Lower lobe of right lung (tissue), 2 donors: ENCODE measurements at regions not wholly inside any gene's neighbourhood (a gene's known extent, or its start where the extent isn't known, plus 50 kb on each side); places are given as distances from the start of the nearest gene placed in this dataset.

Experiments
- ATAC-seq, 2 donors: fragments of 200-7000 bp; cut with Tn5 transposase; one replicate each; pipeline ENCODE4 v1.9.1; 2020 to 2022; ENCODE audit warnings: mild to moderate bottlenecking in 2 of 2, moderate library complexity in 2 of 2
- DNase-seq: peaks from one replicate; pipeline ENCODE4 v3.0.0-alpha.2; 2020
- H3K27ac ChIP-seq: fragments of 200-600 bp; one replicate; pipeline ENCODE4 v1.8.0; 2022
- H3K27me3 ChIP-seq: fragments of 200-600 bp; one replicate; pipeline ENCODE4 v1.8.0; 2022; ENCODE audit warnings: low read depth
- H3K36me3 ChIP-seq: fragments of 200-600 bp; one replicate; pipeline ENCODE4 v1.8.0; 2022; ENCODE audit warnings: mild to moderate bottlenecking
- H3K4me1 ChIP-seq: fragments of 200-600 bp; one replicate; pipeline ENCODE4 v1.8.0; 2022
- H3K4me3 ChIP-seq: fragments of 200-600 bp; one replicate; pipeline ENCODE4 v1.8.0; 2022; ENCODE audit warnings: mild to moderate bottlenecking
- H3K9me3 ChIP-seq: fragments of 200-600 bp; one replicate; pipeline ENCODE4 v1.8.0; 2022
- intact Hi-C: fragments of 100-400 bp; cut with DNase I; formaldehyde crosslinking; loops from one replicate; pipeline ENCODE4 v1.11.0; 2022
- TF ChIP-seq, protein P1 (sequence below): fragments of 200-600 bp; IDR thresholded peaks from one replicate; pipeline ENCODE4 v1.8.0; 2022; ENCODE audit warnings: antibody characterized with exemption, mild to moderate bottlenecking
- donor health status: DM: no; HTN: yes; CAD: no; lungs with severe emphysema.

DNA sequence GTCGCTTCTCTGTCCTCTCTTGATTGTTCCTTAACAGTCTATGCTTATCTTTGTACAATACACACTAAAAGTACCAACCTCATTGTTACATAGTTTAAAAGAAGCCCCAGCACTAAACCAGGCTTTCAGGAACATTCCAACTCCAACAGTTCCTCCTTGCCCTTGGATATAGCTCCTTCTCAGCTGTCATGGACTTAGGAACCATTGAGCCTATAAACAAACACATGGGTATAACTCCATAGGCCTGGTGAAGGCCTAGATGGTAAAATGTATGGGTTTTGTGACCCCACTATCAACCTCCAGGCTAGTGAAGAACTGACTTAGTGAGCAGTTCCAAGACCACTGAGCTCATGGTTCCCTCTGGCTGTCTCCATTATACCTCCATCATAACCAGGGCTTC is 74.8 kb upstream of the SLC39A10 start:
- Histone ChIP-seq H3K27me3 (no peaks in the 10 kb centered on the region), H3K36me3 (no peaks in the 10 kb centered on the region), H3K4me3 (no peak overlapping the region), H3K9me3 (no peaks in the 10 kb centered on the region), H3K27ac (no peak overlapping the region), H3K4me1 (peaks cover 15% of the 10 kb centered on the region)
- ATAC-seq (no peak), DNase-seq (no peak)
- intact Hi-C loops = no loop called here
- TF ChIP-seq, protein P1, sequence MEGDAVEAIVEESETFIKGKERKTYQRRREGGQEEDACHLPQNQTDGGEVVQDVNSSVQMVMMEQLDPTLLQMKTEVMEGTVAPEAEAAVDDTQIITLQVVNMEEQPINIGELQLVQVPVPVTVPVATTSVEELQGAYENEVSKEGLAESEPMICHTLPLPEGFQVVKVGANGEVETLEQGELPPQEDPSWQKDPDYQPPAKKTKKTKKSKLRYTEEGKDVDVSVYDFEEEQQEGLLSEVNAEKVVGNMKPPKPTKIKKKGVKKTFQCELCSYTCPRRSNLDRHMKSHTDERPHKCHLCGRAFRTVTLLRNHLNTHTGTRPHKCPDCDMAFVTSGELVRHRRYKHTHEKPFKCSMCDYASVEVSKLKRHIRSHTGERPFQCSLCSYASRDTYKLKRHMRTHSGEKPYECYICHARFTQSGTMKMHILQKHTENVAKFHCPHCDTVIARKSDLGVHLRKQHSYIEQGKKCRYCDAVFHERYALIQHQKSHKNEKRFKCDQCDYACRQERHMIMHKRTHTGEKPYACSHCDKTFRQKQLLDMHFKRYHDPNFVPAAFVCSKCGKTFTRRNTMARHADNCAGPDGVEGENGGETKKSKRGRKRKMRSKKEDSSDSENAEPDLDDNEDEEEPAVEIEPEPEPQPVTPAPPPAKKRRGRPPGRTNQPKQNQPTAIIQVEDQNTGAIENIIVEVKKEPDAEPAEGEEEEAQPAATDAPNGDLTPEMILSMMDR = no peak

- Histone ChIP-seq H3K4me1 (peaks cover 22% of the 10 kb centered on the region), H3K4me3 (no peak overlapping the region), H3K27ac (no peak overlapping the region), H3K36me3 (no peaks in the 10 kb centered on the region), H3K27me3 (no peaks in the 10 kb centered on the region), H3K9me3 (no peaks in the 10 kb centered on the region)
- TF ChIP-seq, protein P1 = no peak
- ATAC-seq = peak; percentile 56 to 65
- no peak for DNase-seq
- intact Hi-C loops = no loop called here
Measured at GRCh38 chr2:195579776-195580555, 77.1 kb upstream of the SLC39A10 start.

DNA sequence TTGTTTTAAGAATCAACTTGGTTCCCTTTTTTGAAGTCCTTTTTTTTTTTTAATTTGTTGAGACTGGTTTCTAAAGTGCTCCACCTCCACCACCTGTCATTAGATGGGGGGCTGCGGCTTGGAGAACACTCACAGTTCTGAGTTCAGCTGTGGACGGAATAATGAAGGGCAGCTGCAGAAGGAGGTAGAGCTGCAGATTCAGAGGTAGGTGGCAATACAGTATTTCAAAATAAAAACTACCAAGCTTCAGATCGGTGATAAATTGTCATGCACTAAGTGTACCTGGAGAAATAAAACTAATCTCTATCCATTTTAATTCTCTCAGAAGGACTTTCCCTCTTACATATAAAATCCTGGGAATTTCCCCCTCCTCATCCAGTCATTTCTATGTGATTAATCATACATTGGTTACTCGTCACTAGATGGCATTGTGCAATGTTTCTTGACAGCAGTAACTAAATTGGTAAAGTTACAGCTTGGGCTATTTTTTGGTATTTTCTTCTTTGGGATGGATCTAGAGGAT is 81.1 kb upstream of the SLC39A10 start:
- Histone ChIP-seq H3K27ac (no peak overlapping the region), H3K4me1 (peaks cover 22% of the 10 kb centered on the region), H3K36me3 (no peaks in the 10 kb centered on the region), H3K27me3 (no peaks in the 10 kb centered on the region), H3K4me3 (no peak overlapping the region), H3K9me3 (no peaks in the 10 kb centered on the region)
- TF ChIP-seq, protein P1 = no peak
- ATAC-seq (peak; percentile 39 to 80), DNase-seq (no peak)
- intact Hi-C loops = no loop called here

GRCh38 chr2:195575016-195575415 is 82.0 kb upstream of the SLC39A10 start:
- Histone ChIP-seq H3K4me1 (peaks cover 16% of the 10 kb centered on the region), H3K9me3 (no peaks in the 10 kb centered on the region), H3K27me3 (no peaks in the 10 kb centered on the region), H3K36me3 (no peaks in the 10 kb centered on the region), H3K27ac (no peak overlapping the region), H3K4me3 (no peak overlapping the region)
- ATAC-seq = no peak
- no peak for DNase-seq
- TF ChIP-seq, protein P1 = no peak
- intact Hi-C loops = no loop called here

- TF ChIP-seq, protein P1 = no peak
- intact Hi-C loops = no loop called here
- Histone ChIP-seq H3K4me1 (peaks cover 10% of the 10 kb centered on the region), H3K27me3 (no peaks in the 10 kb centered on the region), H3K9me3 (no peaks in the 10 kb centered on the region), H3K36me3 (no peaks in the 10 kb centered on the region), H3K4me3 (no peak overlapping the region), H3K27ac (no peak overlapping the region)
- ATAC-seq (peak; percentile 37 to 62), DNase-seq (no peak)
Measured at GRCh38 chr2:195574312-195574711, 82.7 kb upstream of the SLC39A10 start.
